NCI-H526 treated with DMSO at 0.1 percent for 48 hours (cell line): ENCODE measurements at regions not wholly inside any gene's neighbourhood (a gene's known extent, or its start where the extent isn't known, plus 50 kb on each side); places are given as distances from the start of the nearest gene placed in this dataset.

Experiments used
- DNase-seq: peaks from one replicate; lab custom pipeline; 2025; lab: John Stamatoyannopoulos, UW

- no peak for DNase-seq
Observed at GRCh38 chr12:24759155-24759554, 189.7 kb downstream of the BCAT1 start.

- no peak for DNase-seq
Observed at GRCh38 chr12:24756479-24757024, 192.3 kb downstream of the BCAT1 start.

- DNase-seq = no peak
Observed at GRCh38 chr12:24754690-24755638, 193.9 kb downstream of the BCAT1 start.

GRCh38 chr12:24752763-24753462 lies 196.0 kb downstream of the BCAT1 start:
- no peak for DNase-seq

GRCh38 chr12:24751181-24751580 lies 197.7 kb downstream of the BCAT1 start:
- DNase-seq = no peak

GRCh38 chr12:24750263-24750662 lies 198.6 kb downstream of the BCAT1 start:
- no peak for DNase-seq

- no peak for DNase-seq
Observed at GRCh38 chr12:24749171-24749570, 199.7 kb downstream of the BCAT1 start.

- no peak for DNase-seq
Observed at GRCh38 chr12:24748326-24748725, 200.6 kb downstream of the BCAT1 start.

- DNase-seq = no peak
Observed at GRCh38 chr12:24746864-24747263, 202.0 kb downstream of the BCAT1 start.

- no peak for DNase-seq
Observed at GRCh38 chr12:24746006-24746671, 202.8 kb downstream of the BCAT1 start.

GRCh38 chr12:24743941-24744793 lies 204.7 kb downstream of the BCAT1 start:
- no peak for DNase-seq

- DNase-seq = no peak
Observed at GRCh38 chr12:24742378-24742777, 206.5 kb downstream of the BCAT1 start.

GRCh38 chr12:24741216-24741615 lies 207.7 kb downstream of the BCAT1 start:
- DNase-seq = no peak

GRCh38 chr12:24739106-24739779 lies 209.7 kb downstream of the BCAT1 start:
- DNase-seq = no peak

GRCh38 chr12:24738441-24738840 lies 210.5 kb downstream of the BCAT1 start:
- no peak for DNase-seq

- no peak for DNase-seq
Observed at GRCh38 chr12:24731596-24731995, 217.3 kb downstream of the BCAT1 start.

GRCh38 chr12:24730489-24730896 lies 218.4 kb downstream of the BCAT1 start:
- no peak for DNase-seq

- no peak for DNase-seq
Observed at GRCh38 chr12:24728826-24729225, 220.1 kb downstream of the BCAT1 start.

- peak; percentile 14 for DNase-seq
Observed at GRCh38 chr12:24728366-24728765, 220.5 kb downstream of the BCAT1 start.

GRCh38 chr12:24725616-24726015 lies 223.3 kb downstream of the BCAT1 start:
- no peak for DNase-seq

GRCh38 chr12:24724814-24725213 lies 224.1 kb downstream of the BCAT1 start:
- no peak for DNase-seq
